Heart left ventricle (tissue), 13 donors: ENCODE measurements at regions not wholly inside any gene's neighbourhood (a gene's known extent, or its start where the extent isn't known, plus 50 kb on each side); places are given as distances from the start of the nearest gene placed in this dataset.

ENCODE experiments used
- CTCF ChIP-seq, 12 donors: fragments of 200-600 bp; sonication (generic) in 4 of 12; IDR thresholded peaks; one replicate each; pipeline versions ENCODE4 v1.5.0 to v1.8.0; 2018 to 2022; ENCODE audit warnings: antibody characterized with exemption in 12 of 12, mild to moderate bottlenecking in 5 of 12
- POLR2A ChIP-seq, 2 donors: fragments of 450-650 bp; IDR thresholded peaks; one replicate each; pipeline ENCODE4 v1.6.1; 2017; ENCODE audit warnings: antibody characterized with exemption in 2 of 2, mild to moderate bottlenecking in 2 of 2, moderate library complexity in 2 of 2
- donor health status: ischemic (EF 13 %, LVEDD 7.1; RV severe dilation, severe dysfunction).
- donor health status: DM: no; HTN: yes; CAD: no.
- donor health status: DM: no; HTN: no; CAD: no.
- donor health status: ischemic (EF 25% LVEDD 6.9; RV normal size, moderate dysfunction).
- donor health status: ischemic (EF 25% LVEDD 5.7; RV mildly dilated, moderate dysfunction).
- donor health status: ischemic (EF 35%, LVEDD 5.7; RV mildly dilated, moderate dysfunction).
- donor health status: nonischemic (EF 11% LVEDD 7.7; RV severe dilation, severe dysfunction).
- donor health status: DM: yes; HTN: yes; CAD: no.
- donor health status: PGD.
- donor health status: ischemic (EF 29% LVEDD 5.4; RV normal size, mild dysfunction).
- donor health status: nonischemic (EF 23%, LVEDD 6.1; RV moderate dilation, normal function).

GRCh38 chr2:228367356-228367755, 185.9 kb upstream of the SPHKAP start:
- TF ChIP-seq CTCF (IDR thresholded peaks at IDR 0.05) (no peak), POLR2A (IDR thresholded peaks at IDR 0.05) (no peak)
